MM.1S (cell line): ENCODE measurements at regions not wholly inside any gene's neighbourhood (a gene's known extent, or its start where the extent isn't known, plus 50 kb on each side); places are given as distances from the start of the nearest gene placed in this dataset.

Experiments
- DNase-seq: peaks from one replicate; pipeline ENCODE4 v3.0.0-alpha.2; 2015
- H2AFZ ChIP-seq: fragments of 300-600 bp; sonication (generic); 2 replicates; pipeline ENCODE4 v1.6.0; 2016; ENCODE audit warnings: antibody characterized with exemption, low read length
- H3F3A ChIP-seq: fragments of 300-600 bp; sonication (generic); 2 replicates; pipeline ENCODE4 v1.6.1; 2016; ENCODE audit warnings: mild to moderate bottlenecking, antibody characterized with exemption, low read length, moderate library complexity, mixed read lengths; ENCODE audit not compliant: insufficient read depth
- H3K27ac ChIP-seq: fragments of 300-600 bp; sonication (generic); 2 replicates; pipeline ENCODE4 v1.5.1; 2016; ENCODE audit warnings: mild to moderate bottlenecking, low read length
- H3K27me3 ChIP-seq: fragments of 300-600 bp; sonication (generic); replicated peaks from 2 replicates; pipeline ENCODE4 v1.6.0; 2016; ENCODE audit warnings: low read length; ENCODE audit not compliant: insufficient read depth
- H3K36me3 ChIP-seq: fragments of 300-600 bp; sonication (generic); replicated peaks from 2 replicates; pipeline ENCODE4 v1.6.1; 2016; ENCODE audit warnings: mild to moderate bottlenecking, low read length, mixed read lengths; ENCODE audit not compliant: insufficient read depth
- H3K4me1 ChIP-seq: fragments of 300-600 bp; sonication (generic); 2 replicates; pipeline ENCODE4 v1.6.1; 2016; ENCODE audit warnings: low read length, mixed read lengths
- H3K4me2 ChIP-seq: fragments of 300-600 bp; sonication (generic); 2 replicates; pipeline ENCODE4 v1.6.0; 2016; ENCODE audit warnings: low read depth, low read length
- H3K4me3 ChIP-seq: fragments of 300-600 bp; sonication (generic); 2 replicates; pipeline ENCODE4 v1.5.1; 2016; ENCODE audit warnings: low read length, mixed read lengths
- H3K79me2 ChIP-seq: fragments of 300-600 bp; sonication (generic); 2 replicates; pipeline ENCODE4 v1.6.1; 2016; ENCODE audit warnings: mixed run types, low read length, mixed read lengths
- H3K9ac ChIP-seq: fragments of 300-600 bp; sonication (generic); 2 replicates; pipeline ENCODE4 v1.6.1; 2016; ENCODE audit warnings: low read length, mixed read lengths
- H3K9me2 ChIP-seq: fragments of 300-600 bp; sonication (generic); replicated peaks from 2 replicates; pipeline ENCODE4 v1.6.1; 2016; ENCODE audit warnings: mild to moderate bottlenecking, low read length, mixed read lengths; ENCODE audit not compliant: insufficient read depth
- H3K9me3 ChIP-seq: fragments of 300-600 bp; sonication (generic); replicated peaks from 2 replicates; pipeline ENCODE4 v1.6.1; 2016; ENCODE audit warnings: mild to moderate bottlenecking, low read length, mixed read lengths; ENCODE audit not compliant: insufficient read depth
- H4K20me1 ChIP-seq: fragments of 300-600 bp; sonication (generic); 2 replicates; pipeline ENCODE4 v1.6.1; 2016; ENCODE audit warnings: mild to moderate bottlenecking, low read length, moderate library complexity, mixed read lengths; ENCODE audit not compliant: insufficient read depth
- EZH2 ChIP-seq: fragments of 300-600 bp; sonication (generic); optimal IDR thresholded peaks from 2 replicates; pipeline ENCODE3; 2017; ENCODE audit warnings: low read depth, mild to moderate bottlenecking, antibody characterized with exemption, low read length, mixed read lengths
- EZH2phosphoT487 ChIP-seq: fragments of 300-600 bp; sonication (generic); IDR thresholded peaks from 2 replicates; pipeline ENCODE4 v1.6.1; 2018; ENCODE audit warnings: antibody characterized with exemption, low read length
- TF ChIP-seq, protein P1 (sequence below): fragments of 300-600 bp; sonication (generic); IDR thresholded peaks from 2 replicates; pipeline ENCODE4 v1.5.1; 2016; ENCODE audit warnings: antibody characterized with exemption, low read length, mixed read lengths

DNA sequence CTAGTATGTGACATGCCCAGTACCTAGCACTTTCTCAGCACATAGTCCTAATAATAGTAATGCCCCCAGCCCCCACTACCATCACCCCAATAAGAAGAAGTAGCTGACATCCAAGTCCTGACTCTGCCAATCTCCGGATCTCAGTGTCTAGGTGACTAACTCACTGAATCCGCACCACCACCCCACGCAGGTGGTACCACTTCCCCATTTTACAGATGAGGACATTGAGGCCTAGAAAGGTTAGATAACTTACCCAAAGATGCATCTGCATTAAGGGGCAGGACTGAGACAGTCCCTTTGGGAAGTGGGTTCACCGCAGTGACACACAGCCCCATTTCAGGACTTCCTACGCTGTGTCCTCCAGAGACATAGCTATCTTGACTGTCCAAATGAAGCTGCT lies 241.2 kb downstream of the TFAP2C start:
- H3K36me3 ChIP-seq = no peaks in the 10 kb centered on the region
- no peaks in the 10 kb centered on the region for H4K20me1 ChIP-seq
- peaks cover 10% of the 10 kb centered on the region; the same call in 1 of the 2 replicates for H3K27me3 ChIP-seq
- H3K27ac ChIP-seq = no peak overlapping the region
- no peak overlapping the region for H2AFZ ChIP-seq
- H3K4me1 ChIP-seq = no peaks in the 10 kb centered on the region
- no peaks in the 10 kb centered on the region for H3F3A ChIP-seq
- no peaks in the 10 kb centered on the region for H3K79me2 ChIP-seq
- TF ChIP-seq, protein P1, sequence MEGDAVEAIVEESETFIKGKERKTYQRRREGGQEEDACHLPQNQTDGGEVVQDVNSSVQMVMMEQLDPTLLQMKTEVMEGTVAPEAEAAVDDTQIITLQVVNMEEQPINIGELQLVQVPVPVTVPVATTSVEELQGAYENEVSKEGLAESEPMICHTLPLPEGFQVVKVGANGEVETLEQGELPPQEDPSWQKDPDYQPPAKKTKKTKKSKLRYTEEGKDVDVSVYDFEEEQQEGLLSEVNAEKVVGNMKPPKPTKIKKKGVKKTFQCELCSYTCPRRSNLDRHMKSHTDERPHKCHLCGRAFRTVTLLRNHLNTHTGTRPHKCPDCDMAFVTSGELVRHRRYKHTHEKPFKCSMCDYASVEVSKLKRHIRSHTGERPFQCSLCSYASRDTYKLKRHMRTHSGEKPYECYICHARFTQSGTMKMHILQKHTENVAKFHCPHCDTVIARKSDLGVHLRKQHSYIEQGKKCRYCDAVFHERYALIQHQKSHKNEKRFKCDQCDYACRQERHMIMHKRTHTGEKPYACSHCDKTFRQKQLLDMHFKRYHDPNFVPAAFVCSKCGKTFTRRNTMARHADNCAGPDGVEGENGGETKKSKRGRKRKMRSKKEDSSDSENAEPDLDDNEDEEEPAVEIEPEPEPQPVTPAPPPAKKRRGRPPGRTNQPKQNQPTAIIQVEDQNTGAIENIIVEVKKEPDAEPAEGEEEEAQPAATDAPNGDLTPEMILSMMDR = no peak
- TF ChIP-seq EZH2 (no peak), EZH2phosphoT487 (no peak)
- no peaks in the 10 kb centered on the region for H3K9me3 ChIP-seq
- no peak overlapping the region for H3K4me2 ChIP-seq
- H3K9ac ChIP-seq = no peak overlapping the region
- H3K4me3 ChIP-seq = no peak overlapping the region
- H3K9me2 ChIP-seq = no peaks in the 10 kb centered on the region
- DNase-seq = no peak

- no peak overlapping the region for H3K4me3 ChIP-seq
- H3K79me2 ChIP-seq = no peaks in the 10 kb centered on the region
- no peak overlapping the region for H3K9ac ChIP-seq
- H3K9me3 ChIP-seq = no peaks in the 10 kb centered on the region
- H3K4me2 ChIP-seq = no peak overlapping the region
- H3K9me2 ChIP-seq = no peaks in the 10 kb centered on the region
- H4K20me1 ChIP-seq = no peaks in the 10 kb centered on the region
- no peaks in the 10 kb centered on the region for H3F3A ChIP-seq
- no peaks in the 10 kb centered on the region for H3K36me3 ChIP-seq
- H3K4me1 ChIP-seq = no peaks in the 10 kb centered on the region
- no peak overlapping the region for H2AFZ ChIP-seq
- TF ChIP-seq EZH2phosphoT487 (no peak), EZH2 (no peak)
- TF ChIP-seq, protein P1 = no peak
- H3K27ac ChIP-seq = no peak overlapping the region
- H3K27me3 ChIP-seq = peaks cover 4% of the 10 kb centered on the region; the same call in 1 of the 2 replicates
- DNase-seq = no peak
These were observed 242.6 kb downstream of the TFAP2C start for GRCh38 chr20:56871691-56872090.

DNA sequence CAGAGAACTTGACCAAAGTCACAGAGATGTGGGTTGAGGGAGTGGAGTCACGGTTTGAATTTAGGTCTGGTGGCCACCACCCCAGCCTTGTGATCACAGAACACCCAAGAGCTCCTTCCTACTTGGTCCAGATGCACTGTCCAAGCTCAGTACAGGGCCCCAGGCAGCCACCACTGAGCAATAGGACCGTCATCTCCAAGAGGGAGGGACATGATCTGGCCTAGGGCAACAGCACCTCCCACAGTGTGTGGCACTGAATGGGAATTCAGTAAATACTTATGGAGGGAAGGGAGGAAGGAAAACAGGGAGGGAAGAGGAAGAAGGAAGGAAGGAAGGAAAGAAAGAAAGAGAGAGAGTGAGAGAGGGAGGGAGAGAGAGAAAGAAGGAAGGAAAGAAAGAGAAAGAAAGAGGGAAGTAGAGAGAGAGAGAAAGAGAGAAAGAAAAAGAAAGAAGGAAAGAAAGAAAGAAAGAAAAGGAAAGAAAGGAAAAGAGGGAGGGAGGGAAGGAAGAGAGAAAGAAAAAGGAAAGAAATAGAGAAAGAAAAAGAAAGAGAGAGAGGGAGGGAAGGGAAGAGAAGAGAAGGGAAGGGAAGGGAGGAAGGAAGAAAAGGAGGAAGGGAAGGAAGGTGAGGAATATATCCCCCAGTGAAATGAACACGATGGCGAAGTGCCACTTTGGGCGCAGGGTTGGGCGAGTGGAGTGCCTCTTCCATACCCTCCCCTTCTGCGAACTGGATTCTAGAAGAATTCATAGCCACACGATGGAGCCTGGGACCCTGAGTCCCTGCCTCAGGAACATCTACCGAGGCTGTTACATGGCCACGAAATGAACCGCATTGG lies 243.7 kb downstream of the TFAP2C start:
- no peak overlapping the region for H3K9ac ChIP-seq
- H3K27me3 ChIP-seq = peaks cover 4% of the 10 kb centered on the region; the same call in 1 of the 2 replicates
- no peaks in the 10 kb centered on the region for H3K9me3 ChIP-seq
- H3K27ac ChIP-seq = no peak overlapping the region
- H3K4me1 ChIP-seq = no peaks in the 10 kb centered on the region
- no peak overlapping the region for H3K4me3 ChIP-seq
- H3K36me3 ChIP-seq = no peaks in the 10 kb centered on the region
- DNase-seq = no peak
- TF ChIP-seq EZH2phosphoT487 (no peak), EZH2 (no peak)
- TF ChIP-seq, protein P1 = no peak
- no peaks in the 10 kb centered on the region for H3K79me2 ChIP-seq
- no peak overlapping the region for H3K4me2 ChIP-seq
- H2AFZ ChIP-seq = no peak overlapping the region
- no peaks in the 10 kb centered on the region for H3K9me2 ChIP-seq
- H4K20me1 ChIP-seq = no peaks in the 10 kb centered on the region
- H3F3A ChIP-seq = no peaks in the 10 kb centered on the region
